CD4-positive, alpha-beta T cell treated with Interferon gamma for 1 hour (primary cell): ENCODE measurements at regions not wholly inside any gene's neighbourhood (a gene's known extent, or its start where the extent isn't known, plus 50 kb on each side); places are given as distances from the start of the nearest gene placed in this dataset.
"Not testable (repeated sequence)": the region's sequence is repeated elsewhere in the genome, so short reads cannot be mapped to it uniquely, and the experiment has no call there.

Source experiments
- DNase-seq: peaks from one replicate; pipeline ENCODE4 v3.0.0-alpha.2; 2020

DNA sequence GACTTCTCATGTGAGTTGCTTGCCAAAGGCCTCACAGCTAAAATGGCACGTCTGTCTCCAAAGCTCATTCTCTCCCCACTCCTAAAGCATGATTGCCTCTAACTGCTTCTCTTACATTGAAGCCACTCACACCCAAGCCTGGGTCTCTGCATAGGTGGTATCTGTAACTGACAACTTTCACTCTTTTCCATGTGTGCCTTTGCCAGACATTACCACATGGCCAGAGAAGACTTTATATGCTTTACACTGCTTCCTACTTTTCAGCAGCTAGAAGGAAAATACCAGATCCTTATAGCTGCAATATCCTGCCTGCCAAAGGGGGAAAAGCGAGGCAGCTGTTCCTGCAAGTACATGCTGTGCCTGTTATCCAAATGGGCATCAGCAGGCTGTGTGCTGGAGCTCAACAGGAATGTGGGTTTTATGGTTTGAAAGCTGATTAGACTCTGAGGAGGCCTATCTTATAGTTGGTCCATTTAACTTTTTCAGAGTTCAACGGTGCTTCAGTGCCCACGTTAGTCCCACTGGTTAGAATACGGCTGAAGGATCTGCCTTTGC lies 547.1 kb downstream of the RAB38 start:
- no peak for DNase-seq

DNA sequence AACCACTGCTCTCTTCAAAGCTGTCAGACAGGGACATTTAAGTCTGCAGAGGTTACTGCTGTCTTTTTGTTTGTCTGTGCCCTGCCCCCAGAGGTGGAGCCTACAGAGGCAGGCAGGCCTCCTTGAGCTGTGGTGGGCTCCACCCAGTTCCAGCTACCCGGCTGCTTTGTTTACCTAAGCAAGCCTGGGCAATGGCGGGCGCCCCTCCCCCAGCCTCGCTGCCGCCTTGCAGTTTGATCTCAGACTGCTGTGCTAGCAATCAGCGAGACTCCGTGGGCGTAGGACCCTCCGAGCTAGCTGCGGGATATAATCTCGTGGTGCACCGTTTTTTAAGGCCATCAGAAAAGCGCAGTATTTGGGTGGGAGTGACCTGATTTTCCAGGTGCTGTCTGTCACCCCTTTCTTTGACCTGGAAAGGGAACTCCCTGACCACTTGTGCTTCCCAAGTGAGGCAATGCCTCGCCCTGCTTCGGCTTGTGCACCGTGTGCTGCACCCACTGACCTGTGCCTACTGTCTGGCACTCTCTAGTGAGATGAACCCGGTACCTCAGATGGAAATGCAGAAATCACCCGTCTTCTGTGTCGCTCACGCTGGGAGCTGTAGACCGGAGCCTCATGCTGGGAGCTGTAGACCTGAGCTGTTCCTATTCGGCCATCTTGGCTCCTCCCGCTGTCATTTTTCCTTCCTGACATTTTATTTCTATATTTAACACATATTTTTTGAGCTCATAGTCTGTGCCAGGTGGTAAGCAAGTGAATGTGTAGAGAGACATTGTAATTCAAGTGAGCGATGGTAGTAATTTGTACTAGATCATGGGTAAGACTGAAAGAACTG lies 551.5 kb downstream of the RAB38 start:
- not testable (repeated sequence) for DNase-seq

DNA sequence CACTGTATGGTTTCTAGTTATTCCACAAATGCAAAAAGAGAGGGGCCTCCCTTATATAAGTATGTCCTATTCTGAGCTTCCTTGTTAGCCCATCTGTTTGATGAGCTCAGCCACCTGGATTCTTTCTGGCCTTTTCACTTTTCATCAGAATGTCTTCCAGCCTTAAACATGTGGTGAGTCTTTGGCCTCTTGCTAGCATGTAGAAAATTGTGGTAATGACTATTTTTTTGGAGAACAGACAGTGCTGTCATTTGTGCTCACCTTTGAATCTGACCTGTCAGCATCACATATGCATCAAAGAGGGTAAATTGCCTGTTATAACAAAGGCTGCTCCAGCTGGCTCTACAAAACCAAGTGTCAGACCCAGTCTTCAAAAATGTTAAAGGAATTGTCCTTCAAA lies 558.7 kb downstream of the RAB38 start:
- no peak for DNase-seq

DNA sequence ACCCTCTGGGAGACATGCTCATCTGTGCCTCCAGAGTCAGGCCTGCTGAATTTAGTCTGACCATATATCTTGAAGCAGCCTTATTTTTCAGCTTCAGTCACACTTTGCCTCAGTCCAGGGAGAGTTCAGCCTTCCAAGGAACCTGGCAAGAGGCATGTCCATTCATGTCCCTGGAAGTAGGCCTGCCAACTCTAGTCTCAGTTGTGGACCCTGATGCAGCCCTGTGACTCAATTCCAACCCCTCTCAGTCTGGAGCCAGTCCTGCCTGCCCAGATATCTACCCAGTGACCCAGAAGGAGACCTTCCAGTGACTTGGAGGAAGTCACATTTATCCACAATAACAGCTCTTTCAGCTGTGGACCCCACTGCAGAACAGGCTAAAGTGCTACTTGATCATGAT lies 566.6 kb downstream of the TMEM135 start:
- DNase-seq: no peak

DNA sequence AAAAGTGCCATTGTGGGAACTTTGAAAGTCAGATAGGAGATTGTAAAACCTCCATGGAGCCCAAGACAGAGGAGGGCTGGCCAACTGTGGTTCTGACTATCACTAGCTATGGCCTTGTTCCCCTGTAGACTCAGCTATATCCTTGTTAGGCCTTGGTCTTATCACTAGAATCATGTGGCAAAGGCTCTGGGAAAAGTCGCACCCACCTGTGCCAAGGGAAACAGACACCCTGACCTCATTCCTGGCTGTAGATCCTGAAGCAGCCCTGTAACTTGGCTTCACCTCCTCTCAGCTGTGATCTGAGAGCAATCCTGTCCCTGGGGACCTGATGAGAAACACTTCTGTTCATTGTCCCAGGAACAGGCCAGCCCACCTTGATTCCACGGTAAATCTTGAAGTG lies 566.2 kb downstream of the TMEM135 start:
- DNase-seq: no peak

DNA sequence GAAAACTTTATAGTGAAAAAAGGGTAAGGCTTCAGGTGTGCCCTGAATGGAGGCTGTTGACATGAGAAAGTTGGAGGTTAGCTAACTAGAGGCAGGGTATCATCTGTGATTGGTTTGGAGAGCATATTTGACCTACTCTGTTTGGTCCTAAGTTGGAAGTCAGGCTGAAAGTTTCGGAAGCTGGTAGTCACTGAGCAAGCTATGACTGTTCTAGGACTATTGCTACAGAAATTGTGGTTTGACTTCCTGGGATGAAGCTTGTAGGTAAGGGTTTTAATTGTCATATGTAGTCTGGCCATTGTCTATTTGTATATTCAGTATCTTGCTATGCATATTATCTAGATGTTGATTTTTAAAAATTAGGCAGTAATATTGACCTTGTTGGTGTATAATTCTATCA lies 565.0 kb downstream of the TMEM135 start:
- no peak for DNase-seq

DNA sequence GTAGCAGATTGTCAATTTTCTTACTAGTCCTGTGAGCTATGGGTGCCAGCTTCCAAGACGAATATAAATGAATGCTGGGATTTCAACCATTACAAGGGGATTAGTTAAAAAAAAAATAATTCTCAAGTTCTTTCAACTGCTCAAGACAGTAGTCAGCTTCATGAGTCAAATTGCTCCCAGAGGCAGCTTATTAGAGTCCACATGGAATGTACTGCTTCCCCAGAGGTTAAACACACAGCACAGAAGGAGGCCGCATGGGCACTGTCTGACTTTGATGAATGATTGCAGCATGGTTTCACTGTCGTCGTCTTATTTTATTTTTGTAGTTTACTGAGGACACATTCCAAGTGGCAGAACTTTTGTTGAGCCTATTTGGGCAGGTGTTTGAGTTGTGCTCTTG lies 563.2 kb downstream of the TMEM135 start:
- DNase-seq: no peak

DNA sequence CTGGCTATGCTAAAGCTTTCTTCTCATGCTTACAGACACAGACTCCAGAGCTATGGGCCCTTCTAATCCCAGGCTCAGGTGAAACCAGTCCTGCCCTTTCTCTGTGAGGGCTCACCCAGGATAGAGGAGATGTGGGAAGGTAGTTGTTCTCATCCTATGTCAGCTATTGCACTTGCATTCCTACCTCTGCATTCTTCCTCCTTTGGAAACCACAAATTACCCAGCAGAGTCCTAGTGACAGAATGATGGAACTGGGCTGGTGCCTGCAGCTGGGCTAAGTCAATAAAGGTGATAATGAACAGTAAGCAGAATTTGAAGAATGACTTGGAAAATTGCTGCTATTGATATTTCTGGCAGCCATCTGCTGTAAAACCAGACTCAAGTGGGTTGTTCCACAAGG lies 560.0 kb downstream of the TMEM135 start:
- no peak for DNase-seq

DNA sequence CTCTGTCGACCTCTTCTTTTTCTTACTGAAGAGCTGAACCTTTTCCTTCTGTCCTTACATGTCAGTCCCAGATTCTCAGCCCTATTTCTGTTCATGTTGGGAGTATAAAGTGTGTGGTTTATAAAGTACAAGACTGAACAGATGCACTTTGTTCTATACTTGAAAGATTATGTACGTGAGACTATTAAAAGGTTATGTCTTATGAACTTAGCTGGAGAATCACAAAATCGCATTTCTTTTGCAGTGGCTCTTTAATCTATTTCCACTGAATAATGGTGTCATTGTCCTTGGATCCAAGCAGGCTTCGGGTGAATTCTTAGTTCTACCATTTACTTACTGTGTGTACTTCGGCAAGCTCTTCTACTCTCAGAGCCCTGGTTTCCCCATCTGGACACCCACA lies 558.4 kb downstream of the TMEM135 start:
- DNase-seq: no peak

DNA sequence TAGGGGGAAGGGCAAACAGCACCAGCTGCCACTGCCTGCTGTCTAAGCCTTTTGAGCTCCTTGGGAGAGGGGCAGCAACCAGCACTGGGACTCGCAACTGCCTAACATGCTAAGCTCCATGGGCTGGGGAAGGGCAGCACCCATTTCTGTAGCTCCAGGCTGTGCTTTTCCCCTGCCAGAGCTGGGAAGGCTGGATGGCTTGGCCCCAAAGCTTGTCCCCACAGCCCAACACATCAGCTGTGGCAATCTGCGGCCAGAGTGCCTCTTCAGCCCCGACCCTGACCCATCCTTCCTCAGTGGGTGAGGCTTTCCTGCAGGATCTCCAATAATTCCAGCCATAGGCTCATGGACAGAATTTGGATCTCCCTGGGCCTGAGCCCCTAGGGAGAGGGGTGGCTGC lies 551.3 kb downstream of the TMEM135 start:
- DNase-seq: no peak

DNA sequence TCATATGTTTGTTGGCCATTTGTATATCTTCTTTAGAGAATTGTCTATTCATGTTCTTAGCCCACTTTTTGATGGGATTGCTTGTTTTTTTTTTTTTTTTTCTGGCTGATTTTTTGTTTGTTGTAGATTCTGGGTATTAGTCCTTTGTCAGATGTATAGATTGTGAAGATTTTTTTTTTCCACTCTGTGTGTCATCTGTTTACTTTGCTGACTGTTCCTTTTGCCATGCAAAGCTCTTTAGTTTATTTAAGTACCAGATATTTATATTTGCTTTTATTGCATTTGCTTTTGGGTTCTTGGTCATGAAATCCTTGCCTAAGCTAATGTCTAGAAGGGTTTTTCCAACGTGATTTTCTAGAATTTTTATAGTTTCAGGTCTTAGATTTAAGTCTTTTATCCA lies 547.9 kb downstream of the TMEM135 start:
- not testable (repeated sequence) for DNase-seq

DNA sequence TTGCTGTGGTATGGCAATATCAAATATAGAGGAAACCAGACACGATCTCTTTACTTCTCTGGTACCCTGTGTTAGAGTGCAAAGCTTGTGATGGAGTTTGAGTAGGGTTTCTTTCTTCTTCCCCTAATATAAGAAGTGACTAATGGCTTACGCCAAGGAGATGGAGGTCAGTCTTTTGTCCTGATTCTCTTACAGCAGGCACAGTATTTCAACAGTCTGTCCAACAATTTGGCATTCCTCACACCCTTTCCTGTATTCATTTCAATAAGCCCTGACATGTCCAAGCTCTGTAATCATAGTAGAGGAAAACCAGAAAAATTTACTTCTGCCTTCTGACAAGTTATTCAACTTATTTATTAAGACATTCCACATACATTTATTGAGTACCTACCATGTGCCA lies 546.2 kb downstream of the TMEM135 start:
- no peak for DNase-seq

DNA sequence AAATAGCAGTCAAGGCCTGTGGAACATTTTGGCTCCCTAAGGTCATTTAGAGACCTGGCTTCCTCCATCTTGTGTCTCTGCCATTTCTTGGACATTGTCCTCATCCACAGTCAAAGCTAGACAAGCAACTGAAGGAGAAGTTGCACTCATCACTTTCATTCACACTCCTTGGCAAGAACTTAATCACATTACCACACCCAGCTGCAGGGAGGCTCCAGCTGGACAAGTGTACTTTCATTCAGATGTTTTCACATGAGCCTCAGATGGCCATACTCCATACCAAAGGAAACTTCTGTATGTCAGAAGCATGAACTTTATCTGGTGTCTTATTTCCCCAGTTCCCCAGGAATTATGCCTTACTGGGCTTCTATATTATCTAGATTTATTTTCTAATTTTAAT lies 537.4 kb downstream of the TMEM135 start:
- DNase-seq: no peak

DNA sequence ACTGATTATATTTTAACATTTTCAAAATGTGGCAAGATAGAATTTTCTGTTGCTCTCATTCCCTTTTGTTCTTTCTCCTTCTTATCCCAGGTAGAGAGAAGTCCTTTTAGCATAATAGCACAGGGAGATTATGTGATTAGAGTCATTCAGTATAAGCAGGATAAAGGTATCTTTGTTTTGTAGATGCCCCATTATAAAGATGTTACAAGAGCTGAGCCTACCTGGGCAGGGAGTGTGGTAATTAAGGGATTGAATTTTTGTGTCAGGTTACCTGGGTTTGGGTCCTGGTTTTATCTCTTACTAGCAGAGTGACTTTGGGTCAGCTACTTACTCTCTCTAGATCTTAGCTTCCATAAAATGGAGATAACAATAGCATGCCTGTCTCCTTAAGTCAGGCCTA lies 536.5 kb downstream of the TMEM135 start:
- no peak for DNase-seq

DNA sequence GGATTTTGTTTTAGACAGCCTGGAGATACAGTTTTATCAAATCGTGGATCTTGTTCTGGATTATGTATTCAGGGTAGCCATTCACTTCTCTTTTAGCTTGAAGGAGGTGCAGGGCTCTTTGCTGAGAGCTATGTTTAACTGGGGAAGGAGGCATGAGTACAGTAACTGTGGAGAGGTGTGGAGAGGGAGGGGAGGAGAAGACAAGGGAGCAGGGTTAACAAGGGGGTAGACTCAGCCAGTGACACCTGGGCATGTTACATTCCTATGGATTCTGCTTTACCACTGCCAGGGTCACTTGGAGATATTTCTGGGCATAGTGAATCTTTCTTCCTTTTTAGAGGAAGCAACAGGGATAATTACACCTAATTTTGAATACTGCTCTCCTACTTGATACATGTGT lies 536.0 kb downstream of the TMEM135 start:
- DNase-seq: no peak

DNA sequence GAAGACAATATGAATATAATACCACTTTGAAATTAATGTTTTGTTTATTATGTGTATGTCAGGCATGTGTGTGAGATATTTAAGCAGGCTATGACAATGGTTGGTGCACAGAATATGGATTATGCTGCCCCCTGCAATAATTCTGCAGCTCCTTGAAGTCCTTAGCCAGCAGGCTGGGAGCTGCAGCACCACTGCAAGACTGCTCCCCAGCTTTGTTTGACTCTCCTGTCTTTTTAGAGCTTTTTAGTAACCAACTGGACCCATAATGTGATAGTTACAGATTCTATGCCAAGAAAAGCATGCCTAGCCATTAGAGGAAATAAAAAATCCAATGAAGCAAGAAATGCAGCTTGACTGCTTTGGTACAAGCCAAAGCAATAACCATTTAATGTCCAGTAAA lies 535.1 kb downstream of the TMEM135 start:
- no peak for DNase-seq

DNA sequence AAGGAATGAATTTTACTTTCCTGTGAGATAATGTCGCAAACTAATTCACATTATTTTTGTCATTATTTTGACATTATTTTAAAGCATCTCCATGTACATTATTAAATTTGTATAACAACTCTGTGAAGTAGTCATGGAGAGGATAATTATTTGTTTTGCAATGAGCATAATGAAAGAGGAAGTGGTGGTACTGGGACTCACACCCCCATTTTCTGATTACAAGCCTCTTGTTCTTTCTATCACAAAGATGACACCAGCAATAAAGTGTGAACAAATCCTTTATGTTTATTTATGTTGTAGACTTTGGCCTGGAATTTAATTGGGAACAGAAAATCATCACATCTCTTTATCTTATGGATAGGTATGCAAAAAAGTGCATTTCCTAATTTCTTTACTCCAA lies 522.6 kb downstream of the TMEM135 start:
- DNase-seq: no peak

DNA sequence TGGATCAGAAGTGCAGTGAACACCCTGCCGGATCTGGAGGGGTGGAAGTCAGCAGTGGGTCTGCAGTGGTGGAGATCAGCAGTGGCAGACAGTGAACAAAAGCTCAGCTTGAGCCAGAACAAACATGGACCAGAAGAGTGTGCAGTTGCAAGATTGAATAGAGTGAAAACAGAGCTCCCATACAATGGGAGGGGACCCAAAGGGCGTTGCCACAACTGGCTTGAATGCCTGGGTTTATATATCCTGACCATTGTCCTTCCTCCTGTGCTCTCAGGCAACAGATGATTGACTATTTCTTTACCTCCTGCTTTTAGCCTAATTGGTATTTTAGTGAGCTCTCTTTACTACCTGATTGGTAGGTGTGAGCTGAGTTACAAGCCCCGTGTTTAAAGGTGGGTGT lies 522.1 kb downstream of the TMEM135 start:
- DNase-seq: not testable (repeated sequence)

DNA sequence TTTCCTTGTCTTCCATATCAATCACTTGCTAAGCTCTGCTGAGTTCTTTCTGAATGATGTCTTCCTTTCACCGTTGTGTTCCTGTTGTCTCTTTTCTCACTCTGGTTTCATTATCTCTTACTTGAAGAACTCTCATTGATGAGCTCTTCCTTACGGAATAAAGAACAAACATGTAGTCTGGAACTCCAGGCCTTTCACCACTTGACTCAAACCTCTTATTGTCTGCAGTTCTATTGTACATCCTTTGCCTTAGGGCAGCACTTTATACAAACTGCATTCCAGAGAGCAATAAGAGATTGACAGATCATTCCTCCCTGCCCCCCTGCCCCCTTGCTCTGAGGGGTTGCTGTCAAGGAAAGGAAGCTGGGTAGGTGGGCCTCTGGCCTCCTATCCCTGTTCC lies 517.4 kb downstream of the TMEM135 start:
- no peak for DNase-seq

DNA sequence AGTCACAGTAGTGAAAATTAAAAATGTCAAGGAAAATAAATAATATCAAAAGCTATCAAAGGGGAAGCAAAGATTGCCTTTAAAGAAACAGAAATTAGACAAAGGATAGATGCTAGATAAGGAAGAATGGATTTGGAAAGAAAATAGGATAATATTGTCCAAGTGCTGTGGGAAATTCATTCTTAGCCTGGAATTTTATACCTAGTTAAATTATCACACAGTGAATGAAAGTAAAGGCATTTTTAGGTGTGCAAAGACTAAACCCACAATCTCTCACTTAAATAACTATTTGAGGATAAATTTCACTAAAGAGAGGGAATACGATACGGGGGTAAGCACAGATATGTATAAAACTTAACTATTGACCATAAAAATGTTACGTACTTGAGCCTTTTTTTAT lies 511.1 kb downstream of the TMEM135 start:
- no peak for DNase-seq

DNA sequence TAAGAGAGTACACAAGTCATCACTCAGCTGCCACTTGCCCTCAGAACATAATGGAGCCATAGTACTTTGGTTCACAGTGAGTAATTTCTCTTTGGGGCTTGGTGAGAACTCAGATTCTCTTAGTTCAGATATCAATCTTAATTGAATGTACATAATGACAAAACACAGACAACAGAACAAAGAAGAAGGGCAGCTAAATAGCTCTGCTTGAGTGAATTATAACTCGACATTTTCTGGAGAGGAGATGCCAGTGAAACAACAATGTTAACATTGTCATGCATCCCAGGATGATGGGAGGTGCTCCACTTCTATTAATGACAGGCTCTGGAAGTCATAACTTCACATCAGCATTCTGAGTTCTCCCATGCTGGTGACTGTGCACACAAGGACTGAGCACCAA lies 508.1 kb downstream of the TMEM135 start:
- no peak for DNase-seq

DNA sequence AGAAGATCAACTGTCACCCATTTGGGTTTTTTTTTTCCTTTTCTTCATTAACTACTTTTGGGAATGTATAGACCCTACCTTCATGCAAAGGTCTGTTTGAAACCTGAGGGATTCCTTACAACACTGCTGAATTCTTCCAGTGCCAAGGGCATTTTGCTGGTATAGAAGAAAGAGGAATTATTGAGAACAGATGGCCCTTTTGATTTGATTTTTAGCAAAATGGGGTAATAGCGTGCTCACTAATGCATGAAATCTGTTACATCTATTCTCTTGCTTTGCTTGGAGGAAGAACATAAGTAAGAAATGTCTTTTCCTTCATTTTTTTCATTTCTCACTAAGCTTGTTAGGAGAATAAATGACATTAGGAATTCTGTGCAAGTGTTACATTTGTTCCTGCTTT lies 501.9 kb downstream of the TMEM135 start:
- DNase-seq: no peak

DNA sequence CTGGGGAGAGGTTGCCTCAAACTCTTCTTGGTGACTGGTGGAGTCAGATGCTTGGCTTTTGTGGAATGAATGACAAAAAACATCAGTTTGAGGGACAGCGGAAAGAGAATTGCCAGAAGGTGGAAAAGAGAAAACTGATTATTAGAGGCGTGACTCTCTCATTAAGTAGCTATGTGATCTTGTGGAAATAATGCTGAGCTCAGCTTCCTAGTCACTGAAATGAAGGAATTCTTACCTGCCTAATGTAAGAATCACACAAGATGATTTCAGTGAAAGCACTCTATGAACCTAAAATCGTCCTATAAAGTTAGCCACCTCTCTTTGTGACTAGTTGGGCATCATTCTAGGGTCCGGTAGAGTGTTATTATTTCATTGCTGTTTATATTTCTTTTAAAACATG lies 498.8 kb downstream of the TMEM135 start:
- DNase-seq: no peak

DNA sequence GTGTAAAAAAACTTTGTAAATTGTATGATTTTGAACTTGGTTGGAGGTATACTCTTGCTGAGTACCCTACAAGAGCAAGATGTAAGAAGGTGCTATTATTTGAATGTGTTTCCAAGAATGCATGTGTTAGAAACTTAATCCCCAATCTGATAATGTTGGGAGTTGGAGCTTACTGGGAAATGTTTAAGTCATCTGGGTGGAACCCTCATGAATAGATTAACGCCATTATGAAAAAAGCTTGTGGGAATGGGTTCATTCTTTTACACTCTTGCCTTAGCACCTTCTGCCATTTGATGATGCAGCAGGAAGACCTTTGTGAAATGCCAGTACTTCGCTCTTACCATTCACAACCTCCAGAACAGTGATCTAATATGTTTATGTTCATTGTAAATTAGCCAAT lies 498.3 kb downstream of the TMEM135 start:
- no peak for DNase-seq

DNA sequence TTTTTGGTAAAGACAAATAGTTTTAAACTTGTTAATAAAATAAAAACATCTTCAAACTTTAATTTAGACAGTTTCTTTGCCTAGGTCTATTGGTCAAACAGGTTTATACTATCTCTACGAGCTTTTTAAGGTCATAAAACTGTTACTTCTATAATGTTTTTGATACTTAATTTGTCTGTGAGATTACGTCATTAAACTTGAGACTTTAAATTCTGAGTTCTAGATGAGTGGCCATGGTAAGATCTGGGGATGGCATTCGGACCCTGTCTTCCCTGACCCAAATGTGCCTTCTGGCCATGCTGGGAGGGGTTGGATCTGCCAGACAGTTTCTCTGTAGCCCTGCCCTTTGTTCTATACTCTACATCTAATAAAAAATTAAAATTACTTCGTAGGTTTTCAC lies 497.8 kb downstream of the TMEM135 start:
- DNase-seq: no peak
